ENCODE measurements at regions not wholly inside any gene's neighbourhood (a gene's known extent, or its start where the extent isn't known, plus 50 kb on each side); places are given as distances from the start of the nearest gene placed in this dataset.
"Not testable (repeated sequence)": the region's sequence is repeated elsewhere in the genome, so short reads cannot be mapped to it uniquely, and the experiment has no call there.

DNA sequence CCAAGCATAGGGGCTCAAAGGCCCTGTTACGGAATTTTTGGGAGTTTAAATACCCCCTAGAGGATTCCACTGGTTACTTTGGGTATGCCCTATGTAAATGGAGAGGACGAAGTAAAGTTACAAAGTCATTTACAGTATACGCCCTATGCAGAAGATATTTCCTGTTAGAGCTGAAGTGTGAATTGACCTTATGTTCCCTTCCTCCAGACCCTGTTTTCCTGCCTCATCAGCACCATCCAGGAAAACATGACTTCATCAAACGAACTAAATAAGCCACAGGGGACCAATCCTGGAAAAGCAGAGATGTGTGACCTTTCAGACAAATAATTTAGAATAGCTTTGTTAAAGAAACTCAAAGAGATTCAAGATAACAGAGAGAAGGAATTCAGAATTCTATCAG is 177.4 kb downstream of the SQOR start:
- no peak for DNase-seq

DNA sequence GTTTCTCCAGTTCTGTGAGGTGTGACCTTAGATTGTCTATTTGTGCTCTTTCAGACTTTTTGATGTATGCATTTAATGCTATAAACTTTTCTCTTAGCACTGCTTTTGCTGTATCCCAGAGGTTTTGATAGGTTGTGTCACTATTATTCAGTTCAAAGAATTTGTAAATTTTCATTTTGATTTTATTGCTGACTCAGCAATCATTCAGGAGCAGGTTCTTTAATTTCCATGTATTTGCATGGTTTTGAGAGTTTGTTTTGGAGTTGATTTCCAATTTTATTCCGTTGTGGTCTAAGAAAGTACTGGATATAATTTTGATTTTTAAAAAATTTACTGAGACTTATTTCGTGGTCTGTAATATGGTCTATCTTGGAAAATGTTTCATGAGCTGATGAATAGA is 182.7 kb downstream of the SQOR start:
- not testable (repeated sequence) for DNase-seq

DNA sequence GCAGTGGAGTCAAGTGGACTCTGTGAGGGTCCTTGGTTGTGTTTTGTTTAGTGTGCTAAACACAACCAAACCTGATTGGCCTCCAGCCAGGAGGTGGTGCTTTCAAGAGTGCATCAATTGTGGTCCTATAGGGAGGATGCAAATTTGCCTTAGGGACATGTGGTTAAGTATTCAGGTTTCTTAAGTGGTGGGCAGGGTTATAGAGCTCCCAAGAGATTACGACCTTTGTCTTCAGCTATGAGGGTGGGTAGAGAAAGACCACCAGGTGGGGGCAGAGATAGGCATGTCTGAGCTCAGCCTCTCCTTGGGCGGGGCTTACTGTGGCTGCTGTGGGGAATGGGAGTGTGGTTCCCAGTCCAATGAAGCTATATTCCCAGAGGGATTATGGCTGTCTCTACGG is 186.6 kb downstream of the SQOR start:
- DNase-seq: no peak

DNA sequence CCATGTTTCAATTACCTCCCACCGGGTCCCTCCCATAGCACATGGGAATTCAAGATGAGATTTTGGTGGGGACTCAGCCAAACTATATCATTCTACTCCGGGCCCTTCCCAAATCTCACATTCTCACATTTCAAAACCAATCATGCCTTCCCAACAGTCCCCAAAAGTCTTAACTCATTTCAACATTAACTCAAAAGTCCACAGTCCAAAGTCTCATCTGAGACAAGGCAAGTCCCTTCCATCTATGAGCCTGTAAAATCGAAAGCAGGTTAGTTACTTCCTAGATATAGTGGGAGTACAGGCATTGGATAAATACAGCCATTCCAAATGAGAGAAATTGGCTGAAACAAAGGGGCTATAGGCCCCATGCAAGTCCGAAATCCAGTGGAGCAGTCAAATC is 188.1 kb downstream of the SQOR start:
- DNase-seq: not testable (repeated sequence)

DNA sequence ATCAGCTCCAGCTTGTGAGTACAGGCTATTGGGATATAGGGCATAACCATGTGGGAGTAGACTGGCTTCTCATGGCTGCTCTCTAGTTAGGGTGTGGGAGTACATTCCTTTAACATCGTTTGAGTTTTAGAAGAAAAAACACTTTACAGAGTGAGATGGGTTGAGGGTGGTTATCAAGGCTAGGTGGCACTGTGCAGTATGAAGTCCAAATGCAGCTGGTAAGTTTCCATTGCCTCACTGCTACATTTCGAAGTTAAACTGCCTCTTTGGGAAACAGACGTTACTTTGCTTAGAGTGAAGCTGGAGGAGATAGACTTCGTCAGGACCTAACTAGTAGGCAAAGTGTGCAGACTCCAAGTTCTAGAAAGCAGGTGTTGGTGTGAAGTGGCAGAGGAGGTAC is 192.4 kb downstream of the SQOR start:
- DNase-seq: no peak

DNA sequence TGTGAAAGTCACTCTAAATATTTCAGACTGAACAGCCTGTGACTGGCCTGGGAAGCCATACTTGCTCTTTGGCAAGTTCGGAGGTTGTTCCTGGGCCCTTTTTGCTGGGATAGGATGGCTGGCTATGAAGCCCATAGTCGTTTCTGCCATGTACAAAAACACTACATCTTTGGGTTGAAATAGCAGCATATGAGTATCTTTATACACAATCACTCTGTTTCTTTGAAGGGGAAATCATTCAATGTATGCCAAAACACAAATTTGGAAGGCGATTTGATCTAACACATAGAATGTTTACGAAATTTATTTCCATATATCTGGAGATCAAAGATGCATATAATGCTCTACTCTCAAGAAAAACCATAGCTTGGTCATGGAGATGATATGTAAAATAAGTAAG is 192.9 kb downstream of the SQOR start:
- DNase-seq: no peak

DNA sequence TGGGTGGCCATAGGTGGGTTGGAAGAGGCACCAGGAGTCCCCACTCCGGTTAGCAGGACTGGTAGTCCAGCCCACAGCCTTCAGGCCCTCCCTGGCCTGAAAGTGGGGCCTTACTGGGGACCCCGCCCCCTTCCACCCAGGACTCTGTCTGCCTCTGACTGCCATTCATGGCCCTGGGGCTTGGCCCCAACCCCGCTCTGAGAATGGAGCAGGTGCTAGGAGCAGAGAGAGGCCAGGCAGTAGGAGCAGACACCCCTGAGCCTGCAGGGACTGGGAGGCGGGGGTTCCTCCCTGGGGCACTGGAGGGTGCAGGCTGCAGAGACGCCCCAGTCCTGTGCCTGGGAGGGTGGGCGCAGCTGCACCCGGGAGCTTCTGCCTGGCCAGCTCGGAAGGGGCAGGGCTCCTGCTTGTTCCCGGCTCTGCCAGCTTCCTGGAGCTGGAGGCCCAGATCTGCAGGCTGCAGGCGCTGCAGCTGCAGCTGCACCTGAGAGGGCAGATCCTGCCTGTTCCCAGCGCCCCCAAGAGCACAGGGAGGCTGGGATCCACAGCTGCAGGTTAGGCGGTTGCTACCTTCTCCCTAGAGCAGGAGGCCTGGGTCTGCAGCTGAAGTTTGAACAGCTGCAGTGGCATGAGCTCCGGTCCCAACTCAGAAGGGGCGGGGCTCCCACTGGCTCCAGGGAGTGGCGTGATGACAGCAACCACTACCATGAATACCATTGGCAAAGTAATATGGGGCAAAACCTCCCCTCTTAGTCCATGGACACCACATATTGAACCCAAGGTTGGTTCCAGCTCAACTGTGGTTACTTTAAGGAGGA is 194.7 kb downstream of the SQOR start:
- no peak for DNase-seq

DNA sequence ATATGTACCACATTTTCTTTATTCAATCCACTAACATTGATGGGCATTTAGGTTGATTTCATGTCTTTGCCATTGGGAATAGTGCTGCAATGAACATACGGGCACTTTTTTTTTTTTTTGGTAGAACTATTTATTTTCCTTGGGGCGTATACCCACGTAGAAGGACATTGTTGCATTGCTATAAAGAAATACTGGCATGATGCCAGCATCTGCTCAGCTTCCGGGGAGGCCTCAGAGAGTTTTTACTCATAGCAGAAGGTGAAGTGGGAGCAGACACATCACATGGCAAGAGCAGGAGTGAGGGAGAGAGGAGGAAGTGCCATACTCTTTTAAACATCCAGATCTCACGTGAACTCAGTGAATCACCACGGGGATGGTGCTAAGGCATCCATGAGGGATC is 197.0 kb downstream of the SQOR start:
- no peak for DNase-seq

DNA sequence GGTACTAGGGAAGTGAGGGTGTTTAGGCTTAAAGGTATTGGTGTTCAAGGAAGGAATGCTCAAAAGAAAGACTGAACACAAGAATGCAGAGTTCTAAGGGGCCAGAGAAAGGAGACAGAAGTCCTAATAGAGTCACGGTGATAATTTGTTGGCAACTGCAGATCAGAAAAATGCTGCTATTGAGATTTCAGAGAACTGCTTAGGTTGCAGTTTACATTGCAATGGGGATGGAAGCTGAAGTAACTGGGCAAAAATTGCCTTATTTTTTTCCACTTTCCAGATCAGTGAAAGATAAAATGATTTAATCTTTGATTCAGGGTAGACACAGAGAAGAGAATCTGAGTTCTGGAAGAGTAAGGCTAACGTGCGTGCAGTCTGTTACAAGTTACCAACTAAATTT is 199.8 kb downstream of the SQOR start:
- DNase-seq: no peak

DNA sequence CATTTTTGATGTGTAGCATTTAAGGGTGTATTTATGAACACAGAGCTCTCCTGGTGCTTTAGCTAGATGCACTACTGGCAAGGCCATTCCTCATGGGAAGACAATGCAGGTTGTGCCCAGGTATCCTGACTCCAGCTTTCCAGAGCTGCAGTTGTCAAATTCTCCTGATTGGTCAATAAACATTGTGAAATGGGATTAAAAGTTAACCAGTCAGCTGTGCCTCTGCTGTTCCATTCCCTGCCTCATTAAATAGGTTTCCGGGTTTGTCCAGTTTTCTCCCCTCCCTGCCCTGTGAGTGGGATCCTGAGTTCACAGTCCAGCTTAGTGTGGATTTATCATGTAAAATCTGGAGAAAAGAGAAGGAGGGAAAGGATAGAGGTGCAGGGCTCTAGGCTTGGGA is 207.3 kb downstream of the SQOR start:
- no peak for DNase-seq

DNA sequence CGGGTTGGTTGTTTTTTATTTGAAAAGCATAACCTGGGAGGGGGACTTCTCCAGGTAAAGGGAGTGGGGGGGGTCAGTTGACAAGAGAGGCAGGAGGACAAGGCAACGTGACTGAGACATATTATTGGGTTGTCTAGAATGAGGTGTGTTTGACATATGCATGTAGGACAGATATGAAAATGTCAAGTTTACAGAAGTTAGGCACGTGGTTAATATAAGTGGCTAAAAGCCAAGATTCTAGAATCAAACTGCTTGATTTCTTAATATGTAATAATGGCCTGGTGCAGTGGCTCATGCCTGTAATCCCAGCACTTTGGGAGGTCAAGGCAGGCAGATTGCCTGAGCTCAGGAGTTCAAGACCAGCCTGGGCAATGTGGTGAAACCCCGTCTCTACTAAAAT is 212.8 kb downstream of the SQOR start:
- DNase-seq: no peak

DNA sequence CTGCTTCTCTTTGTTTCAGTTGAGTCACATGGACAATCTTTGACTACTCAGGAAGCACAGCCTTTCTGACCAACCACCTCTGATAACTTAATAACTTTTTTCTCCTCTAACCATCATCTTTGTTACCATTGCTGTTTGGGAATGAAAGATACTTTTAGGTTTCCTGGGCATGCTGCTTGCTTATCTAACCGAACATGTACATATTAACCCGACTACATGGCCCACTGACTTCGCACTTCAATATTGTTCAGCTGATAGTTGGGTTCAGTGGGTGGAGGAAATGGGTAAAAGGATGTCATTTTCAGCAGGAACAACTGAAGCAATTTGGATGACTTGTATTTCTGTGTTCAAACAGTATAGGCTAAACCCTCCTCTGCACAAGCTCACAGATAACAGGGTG is 214.3 kb downstream of the SQOR start:
- DNase-seq: no peak

DNA sequence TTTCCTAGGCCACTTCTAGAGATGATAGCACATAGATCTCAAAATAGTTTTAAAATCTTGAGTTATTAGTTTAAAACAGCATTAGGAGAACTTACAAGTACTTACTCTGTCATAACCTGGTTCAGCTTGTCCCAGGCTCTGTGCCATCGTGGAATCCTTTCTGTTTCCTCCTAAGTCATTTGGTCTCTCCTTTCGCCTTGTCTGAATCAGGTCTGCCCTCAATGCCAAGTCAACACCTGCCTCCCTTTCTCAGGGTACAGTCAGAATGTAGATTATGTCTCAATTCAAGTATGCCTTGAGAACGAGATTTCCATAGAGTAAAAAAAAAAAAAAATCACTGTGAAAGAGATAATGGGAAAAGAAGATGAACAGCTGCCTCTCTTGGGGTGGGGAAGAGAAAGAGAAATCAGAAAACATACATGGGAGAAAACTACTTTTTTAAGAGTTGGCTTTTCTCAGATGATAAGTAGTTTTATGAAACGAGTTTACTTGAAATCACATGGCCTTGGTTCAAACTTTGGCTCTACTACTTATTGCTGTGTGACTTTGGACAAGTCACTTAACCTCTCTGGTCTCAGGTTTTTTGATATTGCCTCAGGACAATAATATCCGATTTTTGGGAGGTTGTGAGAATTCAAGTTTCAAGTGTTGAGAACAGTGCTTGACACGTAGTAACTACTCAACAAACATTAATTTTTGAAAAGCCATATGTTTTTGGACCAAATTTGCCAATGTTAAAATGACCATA is 219.8 kb downstream of the SQOR start:
- DNase-seq: no peak

DNA sequence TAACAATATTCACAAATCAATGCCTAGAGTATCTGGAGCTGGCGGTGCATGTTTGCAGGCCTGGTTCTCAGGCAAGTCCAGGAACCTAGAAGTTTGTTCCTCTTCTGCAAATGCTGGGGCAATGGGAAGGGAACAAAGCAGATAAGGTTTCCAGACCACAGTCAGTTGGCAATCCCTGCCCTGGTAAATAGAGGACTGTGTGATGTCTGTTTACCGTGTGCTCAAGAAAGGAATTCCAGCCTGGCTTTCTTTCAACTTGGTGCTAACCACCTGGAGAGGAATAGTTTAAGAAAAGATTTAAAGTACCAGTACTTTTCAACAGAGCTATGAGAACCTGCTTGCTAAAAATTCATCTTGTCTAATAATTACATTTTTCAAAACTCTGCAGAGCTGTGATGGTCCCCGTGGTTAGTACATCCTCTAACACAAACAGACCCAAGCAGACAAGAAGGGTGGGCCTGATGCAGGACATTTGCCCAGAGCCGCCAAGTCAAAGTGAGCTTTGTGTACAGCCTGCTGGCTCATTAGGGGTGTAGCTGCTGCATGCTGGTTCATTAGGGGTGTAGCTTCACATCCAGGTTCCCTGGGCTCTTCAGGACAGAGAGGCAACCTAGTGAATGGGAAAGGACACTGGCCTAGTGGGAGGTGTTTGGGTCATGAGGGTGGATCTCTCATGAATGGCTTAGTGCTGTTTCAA is 220.5 kb downstream of the SQOR start:
- DNase-seq: no peak

DNA sequence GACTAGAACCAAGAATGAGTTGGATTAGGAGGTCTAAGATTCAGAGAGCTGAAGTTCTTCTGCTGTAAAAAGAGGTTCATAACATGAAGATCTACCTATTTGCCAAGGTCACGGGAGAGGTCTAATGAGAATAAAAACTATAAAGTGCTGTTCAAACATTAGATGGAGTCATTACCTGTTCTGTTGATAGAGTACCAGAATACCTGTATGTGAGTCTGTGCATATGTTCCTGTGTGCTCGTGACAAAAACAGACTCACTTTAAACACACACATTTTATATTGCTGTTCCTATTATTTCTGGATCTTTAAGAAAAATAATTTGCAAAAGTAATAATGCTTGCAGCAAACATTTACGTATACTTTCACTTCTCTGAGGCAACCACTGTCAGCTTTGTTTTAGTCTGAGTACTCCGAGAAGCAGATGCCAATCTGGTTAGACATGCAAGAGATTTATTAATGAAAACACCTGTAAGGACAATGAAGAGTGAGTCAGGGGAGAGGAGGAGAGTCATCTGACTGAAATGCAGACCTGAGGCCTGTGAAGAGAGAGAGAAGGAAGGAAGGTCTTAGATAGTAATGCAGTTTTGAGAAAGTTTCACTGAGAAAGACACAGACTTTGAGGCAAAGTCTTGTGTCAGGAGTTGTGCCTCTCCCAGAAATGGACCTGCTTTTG is 221.2 kb downstream of the SQOR start:
- no peak for DNase-seq

DNA sequence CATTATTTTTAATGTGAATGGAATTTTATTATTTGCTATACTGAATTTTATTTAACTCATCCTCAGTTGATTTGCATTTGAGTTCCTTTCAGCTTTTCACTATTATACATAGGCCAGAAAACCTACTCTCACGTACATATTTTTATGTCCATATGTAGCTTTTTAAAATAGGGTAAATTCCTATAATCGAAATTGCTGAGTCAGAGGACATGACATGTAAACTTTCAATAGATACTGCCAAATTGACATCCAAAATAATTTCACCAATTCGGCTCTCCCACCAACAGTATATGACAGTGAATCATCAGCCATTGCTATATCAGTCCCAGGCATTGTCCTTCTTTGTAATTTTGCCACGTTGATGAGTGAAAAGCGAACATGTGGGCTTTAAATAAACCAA is 222.5 kb downstream of the SQOR start:
- DNase-seq: no peak

DNA sequence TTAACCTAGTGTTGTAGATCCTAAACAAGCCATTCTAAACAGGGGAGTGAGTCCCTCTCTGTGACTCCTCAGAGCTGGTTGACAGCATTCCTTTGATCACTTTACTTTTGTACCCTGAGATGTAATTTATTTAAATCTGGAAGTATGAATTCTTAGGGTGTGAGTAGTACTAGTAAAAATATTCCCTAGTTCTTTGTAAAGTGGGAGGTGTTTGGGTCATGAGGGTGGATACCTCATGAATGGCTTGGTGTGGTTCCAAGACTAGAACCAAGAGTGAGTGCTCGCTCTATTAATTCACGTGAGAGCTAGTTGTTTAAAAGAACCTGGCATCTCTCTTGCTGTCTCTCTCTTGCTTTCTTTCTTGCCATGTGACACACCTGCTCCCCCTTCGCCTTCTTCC is 223.7 kb downstream of the SQOR start:
- DNase-seq: no peak

DNA sequence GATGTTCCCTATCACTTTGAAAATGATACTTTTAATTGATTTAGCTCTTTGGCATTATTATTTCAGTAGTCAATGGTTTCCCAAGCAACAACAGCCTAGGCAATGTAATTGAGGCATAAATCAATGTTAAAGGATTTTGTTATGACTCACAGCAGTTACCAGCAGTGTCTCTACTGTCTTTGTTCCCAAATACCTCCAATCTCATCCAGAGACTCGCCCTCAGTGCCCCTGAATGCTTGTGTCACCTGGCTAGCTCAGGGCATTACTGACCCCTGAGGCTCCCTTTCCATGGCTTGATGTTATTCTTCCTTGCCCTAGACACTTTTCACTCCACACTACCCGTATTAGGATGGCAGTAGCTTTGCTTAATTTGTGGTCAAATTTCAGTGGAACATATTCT is 227.2 kb downstream of the SQOR start:
- no peak for DNase-seq

DNA sequence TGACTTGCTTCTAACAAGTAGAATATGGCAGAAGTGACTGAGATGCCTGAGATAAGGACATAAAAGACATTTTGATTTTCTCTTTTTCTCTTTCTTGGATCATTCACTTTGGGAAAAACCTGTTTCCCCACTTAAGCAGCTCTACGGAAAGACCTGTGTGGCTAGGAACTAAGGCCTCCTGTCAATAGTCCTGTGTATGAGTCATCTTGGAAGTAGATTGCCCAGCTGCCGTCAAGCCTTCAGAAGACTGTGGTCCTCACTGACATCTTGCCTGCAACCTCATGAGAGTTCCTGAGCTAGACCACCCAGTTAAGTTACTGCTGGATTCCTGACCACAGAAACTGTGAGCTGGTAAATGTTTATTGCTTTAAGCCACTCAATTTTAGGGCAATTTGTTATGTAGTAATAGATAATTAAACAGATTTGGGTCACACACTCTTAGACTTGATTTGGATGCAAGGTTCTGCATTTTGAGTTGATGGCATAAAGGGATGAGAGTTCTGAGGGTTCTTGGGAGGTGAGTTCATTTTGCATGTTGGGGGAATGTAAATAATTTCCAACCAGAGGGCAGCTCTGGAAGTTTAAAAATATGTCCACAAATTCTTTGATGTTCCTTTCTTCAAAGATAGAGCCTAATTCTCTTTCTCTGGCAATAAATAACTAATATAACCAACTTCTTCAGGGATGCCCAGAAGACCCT is 229.2 kb downstream of the SQOR start:
- no peak for DNase-seq

DNA sequence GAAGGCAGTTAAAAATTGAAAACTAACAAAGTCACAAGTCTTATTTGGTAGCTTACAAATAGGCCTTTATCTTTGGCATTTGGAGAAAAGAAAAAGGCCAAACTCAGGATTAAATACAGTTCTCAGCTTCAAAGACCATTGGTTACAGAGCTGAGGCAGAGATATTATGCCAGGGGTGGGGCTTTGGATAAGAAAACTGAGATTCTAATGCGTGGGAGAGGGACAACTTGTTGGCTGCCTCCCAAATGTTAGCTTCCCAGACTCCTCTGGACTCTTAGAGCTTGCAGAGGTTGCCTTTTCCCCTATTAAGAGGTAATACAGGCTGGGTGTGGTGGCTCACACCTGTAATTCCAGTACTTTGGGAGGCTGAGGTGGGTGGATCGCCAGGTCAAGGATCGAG is 231.8 kb downstream of the SQOR start:
- DNase-seq: no peak

DNA sequence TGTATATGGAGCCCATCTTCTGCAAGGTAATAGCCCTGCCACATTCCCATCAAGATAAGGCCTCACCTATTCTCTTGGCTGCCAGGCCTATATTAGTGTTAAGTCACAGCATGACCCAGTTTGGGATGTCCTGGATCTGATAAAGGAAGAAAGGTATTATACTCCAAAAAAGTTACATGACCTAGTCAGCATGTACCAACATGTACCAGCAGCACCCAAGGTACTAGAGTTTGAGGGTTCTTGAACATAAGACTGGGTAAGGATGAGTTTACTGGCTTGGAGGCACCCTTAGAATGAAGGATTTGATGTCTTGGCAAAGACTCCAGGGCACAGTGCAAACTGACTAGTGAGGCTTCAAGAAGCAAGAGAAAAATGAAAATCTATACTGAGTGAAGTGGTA is 232.5 kb downstream of the SQOR start:
- no peak for DNase-seq

DNA sequence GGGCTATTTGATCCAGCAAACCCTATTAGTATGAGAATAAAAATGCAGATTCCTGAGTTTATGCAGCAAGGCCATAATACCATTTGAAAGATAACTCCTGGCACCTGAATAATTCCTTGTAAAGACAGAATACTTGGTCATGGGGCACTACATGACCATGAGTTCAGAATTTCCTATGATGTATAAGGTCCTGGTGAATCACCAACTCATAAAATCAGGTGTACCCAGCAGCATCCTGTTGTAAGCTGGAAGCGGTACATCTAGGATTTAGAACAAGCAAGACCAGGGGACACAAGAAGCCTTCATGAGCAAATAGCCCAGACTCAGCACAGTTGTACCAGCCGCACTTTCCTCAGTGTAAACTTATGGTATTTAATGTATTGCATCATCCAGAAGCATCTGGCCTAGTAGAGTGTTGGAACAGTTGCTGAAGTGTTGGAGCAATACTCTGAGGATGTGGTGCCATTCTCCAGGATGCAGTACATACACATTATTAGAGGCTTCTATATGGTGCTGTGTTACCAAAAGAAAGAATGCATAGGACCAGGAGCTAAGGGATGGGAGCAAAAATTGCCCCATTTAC is 233.4 kb downstream of the SQOR start:
- DNase-seq: no peak

Data from suppressor macrophage treated with lipopolysaccharide for 1 hour (primary cell).